NCI-H524 treated with DMSO at 0.1 percent for 48 hours (cell line): ENCODE measurements at regions not wholly inside any gene's neighbourhood (a gene's known extent, or its start where the extent isn't known, plus 50 kb on each side); places are given as distances from the start of the nearest gene placed in this dataset.
A peak's percentile ranks its signal among the peaks of the same experiment; 100 is the strongest.
"Not testable (repeated sequence)": the region's sequence is repeated elsewhere in the genome, so short reads cannot be mapped to it uniquely, and the experiment has no call there.

Source experiments
- DNase-seq: peaks from one replicate; lab custom pipeline; 2025; lab: John Stamatoyannopoulos, UW

- DNase-seq, result peak; percentile 45
Measured at GRCh38 chr16:48054881-48055601, 100.8 kb downstream of the ABCC12 start.

- no peak for DNase-seq
Measured at GRCh38 chr16:48053418-48053745, 102.4 kb downstream of the ABCC12 start.

GRCh38 chr16:48052731-48053417 lies 102.9 kb downstream of the ABCC12 start:
- DNase-seq, result no peak

GRCh38 chr16:48050871-48051270 lies 104.9 kb downstream of the ABCC12 start:
- DNase-seq, result no peak

GRCh38 chr16:48049847-48050246 lies 105.9 kb downstream of the ABCC12 start:
- DNase-seq, result no peak

GRCh38 chr16:48047720-48048119 lies 108.1 kb downstream of the ABCC12 start:
- no peak for DNase-seq

GRCh38 chr16:48047241-48047640 lies 108.6 kb downstream of the ABCC12 start:
- no peak for DNase-seq

- no peak for DNase-seq
Measured at GRCh38 chr16:48044117-48044516, 111.7 kb downstream of the ABCC12 start.

- DNase-seq, result peak; percentile 33
Measured at GRCh38 chr16:48041981-48042421, 113.8 kb downstream of the ABCC12 start.

- DNase-seq, result no peak
Measured at GRCh38 chr16:48035142-48035541, 120.7 kb downstream of the ABCC12 start.

GRCh38 chr16:48030926-48031325 lies 124.9 kb downstream of the ABCC12 start:
- no peak for DNase-seq

- no peak for DNase-seq
Measured at GRCh38 chr16:48029768-48030167, 126.0 kb downstream of the ABCC12 start.

GRCh38 chr16:48025359-48025758 lies 130.4 kb downstream of the ABCC12 start:
- DNase-seq, result no peak

GRCh38 chr16:48024042-48024441 lies 131.8 kb downstream of the ABCC12 start:
- DNase-seq, result no peak

- no peak for DNase-seq
Measured at GRCh38 chr16:48022496-48022895, 133.3 kb downstream of the ABCC12 start.

- DNase-seq, result not testable (repeated sequence)
Measured at GRCh38 chr16:48020617-48021016, 135.2 kb downstream of the ABCC12 start.

- DNase-seq, result no peak
Measured at GRCh38 chr16:48014349-48015135, 141.3 kb downstream of the ABCC12 start.

GRCh38 chr16:48013491-48013901 lies 142.3 kb downstream of the ABCC12 start:
- no peak for DNase-seq

- no peak for DNase-seq
Measured at GRCh38 chr16:48011878-48012658, 143.7 kb downstream of the ABCC12 start.

GRCh38 chr16:48011466-48011865 lies 144.3 kb downstream of the ABCC12 start:
- DNase-seq, result no peak

- DNase-seq, result no peak
Measured at GRCh38 chr16:48008011-48008525, 147.7 kb downstream of the ABCC12 start.
